DND-41 (cell line): ENCODE measurements at regions not wholly inside any gene's neighbourhood (a gene's known extent, or its start where the extent isn't known, plus 50 kb on each side); places are given as distances from the start of the nearest gene placed in this dataset.

Experiments
- ATAC-seq: fragments of 200-7000 bp; cut with Tn5 transposase; 3 replicates; pipeline ENCODE4 v1.9.1; 2021; ENCODE audit warnings: low read depth; ENCODE audit not compliant: insufficient read depth
- DNase-seq: peaks from one replicate; pipeline ENCODE4 v3.0.0-alpha.2; 2020
- H2AFZ ChIP-seq: 2 replicates; pipeline ENCODE4 v1.6.0; 2012; ENCODE audit warnings: low read depth, low read length
- H3K27ac ChIP-seq: 2 replicates; pipeline ENCODE4 v1.5.1; 2012; ENCODE audit warnings: low read length, inconsistent platforms
- H3K27me3 ChIP-seq: fragments of 200-600 bp; sonication (generic); 2 replicates; pipeline ENCODE4 v1.6.0; 2012; ENCODE audit warnings: low read length, mild to moderate bottlenecking, inconsistent platforms; ENCODE audit not compliant: insufficient read depth, poor library complexity
- H3K36me3 ChIP-seq: 2 replicates; pipeline ENCODE4 v1.5.1; 2012; ENCODE audit warnings: low read length, inconsistent platforms; ENCODE audit not compliant: insufficient read depth
- H3K4me1 ChIP-seq: 2 replicates; pipeline ENCODE4 v1.5.1; 2012; ENCODE audit warnings: mild to moderate bottlenecking, low read length; ENCODE audit not compliant: insufficient read depth
- H3K4me2 ChIP-seq: 2 replicates; pipeline ENCODE4 v1.6.0; 2012; ENCODE audit warnings: mild to moderate bottlenecking, moderate library complexity, low read length, inconsistent platforms; ENCODE audit not compliant: insufficient read depth
- H3K4me3 ChIP-seq, 2 experiments: fragments of 200-600 bp in 1 of 2; shearing (Covaris generic) in 1 of 2; 2 replicates each; pipeline ENCODE4 v1.5.1; 2012 to 2016; ENCODE audit warnings: inconsistent platforms in 2 of 2, low read length in 2 of 2, mild to moderate bottlenecking in 2 of 2, low read depth in 1 of 2, moderate library complexity in 1 of 2
- H3K79me2 ChIP-seq: 2 replicates; pipeline ENCODE4 v1.6.0; 2012; ENCODE audit warnings: low read length, inconsistent platforms; ENCODE audit not compliant: insufficient read depth
- H3K9ac ChIP-seq: 2 replicates; pipeline ENCODE4 v1.6.0; 2012; ENCODE audit warnings: low read depth, mild to moderate bottlenecking, inconsistent platforms, low read length, moderate library complexity
- H3K9me3 ChIP-seq: 2 replicates; pipeline ENCODE4 v1.5.1; 2012; ENCODE audit warnings: low read length, moderate library complexity, mild to moderate bottlenecking, inconsistent platforms; ENCODE audit not compliant: insufficient read depth, severe bottlenecking
- H4K20me1 ChIP-seq: 2 replicates; pipeline ENCODE4 v1.6.0; 2012; ENCODE audit warnings: low read length; ENCODE audit not compliant: insufficient read depth
- CTCF ChIP-seq: IDR thresholded peaks from 2 replicates; pipeline ENCODE4 v1.5.1; 2012; ENCODE audit warnings: borderline replicate concordance, low read length, moderate library complexity, mild to moderate bottlenecking; ENCODE audit not compliant: poor library complexity, severe bottlenecking; ENCODE audit errors: extremely low read depth
- EZH2 ChIP-seq: IDR thresholded peaks from 3 replicates; pipeline ENCODE4 v1.6.1; 2012; ENCODE audit warnings: borderline replicate concordance, low read depth, mild to moderate bottlenecking, moderate library complexity, low read length, inconsistent platforms; ENCODE audit not compliant: severe bottlenecking

- Histone ChIP-seq H3K9ac (no peak overlapping the region), H3K27ac (no peak overlapping the region), H3K36me3 (no peaks in the 10 kb centered on the region), H3K9me3 (no peaks in the 10 kb centered on the region), H3K4me1 (no peaks in the 10 kb centered on the region), H2AFZ (no peak overlapping the region), H3K27me3 (peaks cover 5% of the 10 kb centered on the region), H3K4me2 (no peak overlapping the region), H3K79me2 (no peaks in the 10 kb centered on the region), H3K4me3 (no peak overlapping the region), H4K20me1 (no peaks in the 10 kb centered on the region)
- DNase-seq (no peak), ATAC-seq (no peak)
- TF ChIP-seq EZH2 = no peak
- TF ChIP-seq CTCF = no peak
Observed at GRCh38 chr4:81898862-81899504, 427.3 kb upstream of the RASGEF1B start.

DNA sequence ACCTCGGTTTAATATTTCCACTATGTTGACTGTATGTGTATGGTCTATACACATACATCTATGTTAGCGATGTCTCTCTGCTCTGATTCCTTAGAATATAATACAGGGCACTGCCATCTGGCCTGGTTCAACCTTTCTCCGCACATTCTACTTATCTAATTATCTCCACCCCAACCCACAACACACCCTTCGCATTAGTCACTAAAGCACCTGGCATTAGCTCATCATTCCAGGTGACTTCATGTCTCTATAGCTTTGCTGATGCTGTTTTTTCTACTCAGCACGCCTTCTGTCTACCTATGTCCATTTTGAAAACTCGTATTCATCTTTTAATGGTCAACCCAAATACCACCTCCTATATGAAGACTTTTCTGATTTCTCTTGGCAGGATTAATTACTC lies 425.2 kb upstream of the RASGEF1B start:
- no peak for DNase-seq
- TF ChIP-seq CTCF = no peak
- TF ChIP-seq EZH2 = no peak
- no peaks in the 10 kb centered on the region for H3K9me3 ChIP-seq
- H3K27me3 ChIP-seq = peaks cover 2% of the 10 kb centered on the region
- no peaks in the 10 kb centered on the region for H3K4me1 ChIP-seq
- H2AFZ ChIP-seq = no peak overlapping the region
- H3K9ac ChIP-seq = no peak overlapping the region
- no peak overlapping the region for H3K4me2 ChIP-seq
- H4K20me1 ChIP-seq = no peaks in the 10 kb centered on the region
- no peak overlapping the region for H3K27ac ChIP-seq
- H3K79me2 ChIP-seq = no peaks in the 10 kb centered on the region
- ATAC-seq = no peak
- H3K36me3 ChIP-seq = no peaks in the 10 kb centered on the region
- no peak overlapping the region for H3K4me3 ChIP-seq

DNA sequence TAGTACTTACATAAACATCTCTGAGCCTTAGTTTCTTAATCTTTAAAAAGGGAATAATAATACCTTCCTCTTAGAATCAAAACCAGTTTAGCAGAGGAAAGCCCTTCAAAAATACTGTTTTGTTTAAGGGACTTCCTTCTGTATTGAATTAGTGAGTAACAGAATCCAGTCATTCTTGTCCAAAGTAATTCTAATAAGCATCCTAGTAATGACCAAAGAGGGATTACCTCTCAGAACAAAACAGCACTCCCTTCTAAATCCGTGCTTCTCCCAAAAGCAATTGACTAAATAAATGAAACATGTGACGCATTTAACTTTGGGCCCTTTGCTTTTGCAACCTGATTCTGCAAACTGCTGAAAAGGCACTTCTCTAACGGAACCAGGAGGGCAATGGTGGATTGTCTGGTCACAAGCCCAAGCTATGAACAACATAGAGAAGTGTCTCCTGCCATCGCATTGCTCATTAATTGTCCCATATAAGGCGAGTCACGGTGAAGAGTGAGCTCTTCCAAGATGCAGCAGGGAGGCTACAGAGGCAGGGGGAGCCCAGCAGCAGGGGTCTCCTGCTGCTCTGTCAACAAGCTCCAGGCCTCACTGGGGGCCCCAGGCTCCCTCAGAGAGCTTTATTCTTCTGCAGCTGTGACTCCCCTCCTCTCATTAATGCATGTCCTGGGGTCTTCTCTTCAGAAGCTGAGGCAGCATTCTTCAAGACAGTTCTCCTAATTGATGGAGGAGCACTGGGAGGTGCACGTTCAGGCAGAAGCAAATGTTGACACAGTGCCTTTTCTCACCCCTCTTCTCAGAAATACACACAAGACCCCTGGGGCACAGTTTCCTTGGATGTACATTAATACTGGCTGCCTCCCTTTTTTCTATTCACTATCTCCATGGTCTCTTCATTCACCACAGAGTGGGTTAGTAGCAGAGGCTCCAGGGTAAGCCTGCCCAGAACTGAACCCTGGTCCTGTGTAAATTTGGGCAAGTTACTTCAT lies 419.6 kb upstream of the RASGEF1B start:
- no peaks in the 10 kb centered on the region for H3K4me1 ChIP-seq
- no peak for ATAC-seq
- TF ChIP-seq EZH2 (no peak), CTCF (no peak)
- no peak overlapping the region for H2AFZ ChIP-seq
- no peak overlapping the region for H3K27ac ChIP-seq
- H3K9ac ChIP-seq = no peak overlapping the region
- H3K79me2 ChIP-seq = no peaks in the 10 kb centered on the region
- no peak for DNase-seq
- H3K27me3 ChIP-seq = peaks cover 2% of the 10 kb centered on the region
- H4K20me1 ChIP-seq = no peaks in the 10 kb centered on the region
- H3K4me3 ChIP-seq = no peak overlapping the region
- no peaks in the 10 kb centered on the region for H3K9me3 ChIP-seq
- H3K36me3 ChIP-seq = no peaks in the 10 kb centered on the region
- no peak overlapping the region for H3K4me2 ChIP-seq
